K562 (cell line): ENCODE measurements at regions not wholly inside any gene's neighbourhood (a gene's known extent, or its start where the extent isn't known, plus 50 kb on each side); places are given as distances from the start of the nearest gene placed in this dataset.

Source experiments
- HDAC3 ChIP-seq: fragments of 450-650 bp; IDR thresholded peaks from 2 replicates; pipeline ENCODE4 v1.6.1; 2018; ENCODE audit warnings: borderline replicate concordance, mild to moderate bottlenecking, moderate library complexity; ENCODE audit not compliant: partially characterized antibody
- SRF ChIP-seq, 2 experiments: fragments of 250-450, 450-650 bp in 1 of 2; sonication (Bioruptor Pico) in 1 of 2; sonication (generic) in 1 of 2; formaldehyde crosslinking; IDR thresholded peaks; 2 replicates each; pipeline versions ENCODE4 v1.5.0 to v1.5.1; 2020 to 2022; ENCODE audit warnings: mild to moderate bottlenecking in 1 of 2, missing genetic modification reagents in 1 of 2

DNA sequence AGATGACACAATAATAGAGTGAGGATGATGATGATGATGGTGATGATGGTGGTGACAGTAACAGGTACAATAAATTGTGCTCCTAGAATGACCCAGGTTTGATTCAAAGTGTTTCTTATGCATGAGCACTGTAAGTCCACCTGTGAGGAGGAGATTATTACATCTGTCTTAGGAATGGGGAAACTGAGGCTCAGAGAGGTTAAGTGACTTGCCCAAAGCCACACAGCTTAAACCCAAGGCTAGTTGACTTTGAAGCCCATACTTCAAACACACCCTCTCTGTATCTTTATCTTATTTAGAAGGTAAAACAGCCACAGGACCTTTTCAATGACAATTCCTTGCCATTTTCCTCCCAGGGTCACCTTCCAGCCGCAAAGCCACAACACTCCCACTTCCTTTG, 88.9 kb downstream of the MIAT start:
- TF ChIP-seq HDAC3 (no peak), SRF (CRISPR knock-in tag; IDR thresholded peaks at IDR 0.05) (no peak)
